IMR-90 (cell line): ENCODE measurements at regions not wholly inside any gene's neighbourhood (a gene's known extent, or its start where the extent isn't known, plus 50 kb on each side); places are given as distances from the start of the nearest gene placed in this dataset.

Source experiments
- ATAC-seq: fragments of 200-7000 bp; cut with Tn5 transposase; 2 replicates; pipeline ENCODE4 v1.9.1; 2020; ENCODE audit warnings: low read depth, mild to moderate bottlenecking, moderate library complexity
- BruUV-seq: library from RNA; stranded (reverse); fragments of 400-500 nt; replicated peaks from 2 replicates; lab custom pipeline; 2021; lab: Mats Ljungman, UMichigan
- CTCF ChIA-PET: fragments of 300-600 bp; formaldehyde crosslinking; extraction: SDS; loops from one replicate; lab custom pipeline; 2021; ENCODE audit warnings: antibody characterized with exemption; lab: Yijun Ruan, JAX
- POLR2A ChIA-PET: fragments of 300-600 bp; sonication (Branson Sonifier 250); formaldehyde crosslinking; loops from one replicate; lab custom pipeline; 2022; ENCODE audit warnings: antibody characterized with exemption; ENCODE audit not compliant: unreplicated experiment; lab: Charles Lee
- DNase-seq: peaks from one replicate; pipeline ENCODE4 v3.0.0; 2013
- H2AFZ ChIP-seq: replicated peaks from 2 replicates; pipeline ENCODE3; 2013; ENCODE audit warnings: low read length, mild to moderate bottlenecking; ENCODE audit not compliant: poor library complexity
- H2AK5ac ChIP-seq: 2 replicates; pipeline ENCODE4 v1.6.1; 2013; ENCODE audit warnings: low read depth, low read length, inconsistent platforms
- H2AK9ac ChIP-seq: replicated peaks from 2 replicates; pipeline ENCODE3; 2013; ENCODE audit warnings: mild to moderate bottlenecking, low read depth, low read length, moderate library complexity; ENCODE audit not compliant: poor library complexity
- H2BK120ac ChIP-seq: 2 replicates; pipeline ENCODE4 v1.6.1; 2013; ENCODE audit warnings: low read depth, low read length, inconsistent platforms
- H2BK15ac ChIP-seq: 3 replicates; pipeline ENCODE4 v1.6.1; 2013; ENCODE audit warnings: low read depth, low read length, inconsistent platforms
- H2BK20ac ChIP-seq: 2 replicates; pipeline ENCODE4 v1.6.1; 2013; ENCODE audit warnings: low read depth, mild to moderate bottlenecking, inconsistent platforms, low read length, moderate library complexity
- H2BK5ac ChIP-seq: 2 replicates; pipeline ENCODE4 v1.6.1; 2013; ENCODE audit warnings: mild to moderate bottlenecking, low read depth, low read length, inconsistent platforms; ENCODE audit not compliant: poor library complexity, severe bottlenecking
- H3K14ac ChIP-seq: replicated peaks from 2 replicates; pipeline ENCODE4 v1.6.1; 2013; ENCODE audit warnings: low read depth, low read length, inconsistent platforms
- H3K18ac ChIP-seq: 2 replicates; pipeline ENCODE4 v1.6.1; 2013; ENCODE audit warnings: low read depth, low read length, control low read depth
- H3K23ac ChIP-seq: 2 replicates; pipeline ENCODE4 v1.6.1; 2013; ENCODE audit warnings: low read depth, low read length, inconsistent platforms
- H3K27ac ChIP-seq: 2 replicates; pipeline ENCODE4 v1.5.1; 2013; ENCODE audit warnings: mild to moderate bottlenecking, control low read depth, low read length; ENCODE audit not compliant: insufficient read depth
- H3K27me3 ChIP-seq: 2 replicates; pipeline ENCODE4 v1.6.1; 2013; ENCODE audit warnings: low read length; ENCODE audit not compliant: control insufficient read depth, insufficient read depth
- H3K36me3 ChIP-seq: 2 replicates; pipeline ENCODE4 v1.6.1; 2013; ENCODE audit warnings: low read length, mixed read lengths; ENCODE audit not compliant: control insufficient read depth, insufficient read depth
- H3K4ac ChIP-seq: 2 replicates; pipeline ENCODE4 v1.6.1; 2013; ENCODE audit warnings: low read depth, low read length, inconsistent platforms
- H3K4me1 ChIP-seq: 2 replicates; pipeline ENCODE4 v1.6.1; 2013; ENCODE audit warnings: low read length, mixed read lengths; ENCODE audit not compliant: control insufficient read depth, insufficient read depth
- H3K4me2 ChIP-seq: 2 replicates; pipeline ENCODE4 v1.6.1; 2013; ENCODE audit warnings: low read depth, mild to moderate bottlenecking, control low read depth, low read length, moderate library complexity
- H3K4me3 ChIP-seq: 2 replicates; pipeline ENCODE4 v1.5.1; 2013; ENCODE audit warnings: low read depth, mild to moderate bottlenecking, control low read depth, low read length, moderate library complexity; ENCODE audit not compliant: insufficient read depth
- H3K56ac ChIP-seq: 2 replicates; pipeline ENCODE4 v1.6.1; 2013; ENCODE audit warnings: low read length, inconsistent platforms; ENCODE audit not compliant: insufficient read depth; ENCODE audit errors: extremely low read depth
- H3K79me1 ChIP-seq, 2 experiments: 2 replicates each; pipeline ENCODE4 v1.6.1; 2013; ENCODE audit warnings: low read length in 2 of 2, inconsistent platforms in 1 of 2, low read depth in 1 of 2
- H3K9ac ChIP-seq: 2 replicates; pipeline ENCODE4 v1.6.1; 2013; ENCODE audit warnings: low read depth, low read length, control low read depth
- H3K9me1 ChIP-seq: 2 replicates; pipeline ENCODE4 v1.6.1; 2013; ENCODE audit warnings: low read length, inconsistent platforms; ENCODE audit not compliant: insufficient read depth
- H3K9me3 ChIP-seq: 2 replicates; pipeline ENCODE4 v1.6.1; 2013; ENCODE audit warnings: low read length; ENCODE audit not compliant: control insufficient read depth, insufficient read depth
- H4K20me1 ChIP-seq: 2 replicates; pipeline ENCODE4 v1.6.1; 2013; ENCODE audit warnings: low read length, inconsistent platforms; ENCODE audit not compliant: insufficient read depth
- H4K5ac ChIP-seq: 2 replicates; pipeline ENCODE4 v1.6.1; 2013; ENCODE audit warnings: mild to moderate bottlenecking, low read depth, low read length, control low read depth
- H4K8ac ChIP-seq, 2 experiments: 2 replicates each; pipeline ENCODE4 v1.6.1; 2013; ENCODE audit warnings: low read depth in 2 of 2, low read length in 2 of 2, control low read depth in 1 of 2, inconsistent platforms in 1 of 2
- H4K91ac ChIP-seq: 2 replicates; pipeline ENCODE4 v1.6.1; 2013; ENCODE audit warnings: low read depth, low read length, inconsistent platforms; ENCODE audit not compliant: insufficient read depth
- BHLHE40 ChIP-seq: fragments of 150-350 bp; IDR thresholded peaks from 2 replicates; pipeline ENCODE4 v1.6.1; 2016; ENCODE audit warnings: mild to moderate bottlenecking, low read depth, low read length
- CHD1 ChIP-seq: IDR thresholded peaks from 2 replicates; pipeline ENCODE4 v1.6.1; 2012; ENCODE audit warnings: low read depth, low read length, improper control_type of control experiment
- FOS ChIP-seq: fragments of 150-350 bp; IDR thresholded peaks from 2 replicates; pipeline ENCODE4 v1.6.1; 2016; ENCODE audit warnings: low read depth, low read length
- MAZ ChIP-seq: IDR thresholded peaks from 2 replicates; pipeline ENCODE4 v1.6.1; 2012; ENCODE audit warnings: low read depth, mild to moderate bottlenecking, low read length, improper control_type of control experiment, moderate library complexity, borderline replicate concordance
- MXI1 ChIP-seq: IDR thresholded peaks from 2 replicates; pipeline ENCODE4 v1.6.1; 2012; ENCODE audit warnings: low read depth, mild to moderate bottlenecking, low read length, moderate library complexity, borderline replicate concordance
- NFE2L2 ChIP-seq: fragments of 150-350 bp; IDR thresholded peaks from 2 replicates; pipeline ENCODE4 v1.6.1; 2016; ENCODE audit warnings: low read depth, mild to moderate bottlenecking, low read length
- RAD21 ChIP-seq: IDR thresholded peaks from 2 replicates; pipeline ENCODE4 v1.6.1; 2012; ENCODE audit warnings: low read length, improper control_type of control experiment
- RCOR1 ChIP-seq: IDR thresholded peaks from 2 replicates; pipeline ENCODE4 v1.6.1; 2012; ENCODE audit warnings: mild to moderate bottlenecking, low read length, improper control_type of control experiment; ENCODE audit not compliant: insufficient replicate concordance
- RFX5 ChIP-seq: IDR thresholded peaks from 2 replicates; pipeline ENCODE4 v1.8.0; 2012; ENCODE audit warnings: low read depth, mild to moderate bottlenecking, low read length, moderate library complexity
- USF2 ChIP-seq: fragments of 150-350 bp; IDR thresholded peaks from 2 replicates; pipeline ENCODE4 v1.6.1; 2017; ENCODE audit warnings: mild to moderate bottlenecking, antibody characterized with exemption, low read length, low read depth
- WGBS, 2 experiments: methylation state at CpG; one replicate each; pipeline versions ENCODE4 v1.1.5 to v1.1.7; 2013; ENCODE audit warnings: missing lambda C conversion rate in 2 of 2; ENCODE audit not compliant: insufficient read length in 1 of 2; ENCODE audit errors: extremely low coverage in 2 of 2; 5-methylcytosine and 5-hydroxymethylcytosine counted together
- dilution Hi-C: fragments of 300-500 bp; cut with HindIII; formaldehyde crosslinking; loops from one replicate; pipeline ENCODE4 v1.14.3; 2018; ENCODE audit warnings: low sequenced_read_pairs; ENCODE audit not compliant: unreplicated experiment
- in situ Hi-C: fragments of 300-500 bp; cut with MboI; formaldehyde crosslinking; loops from 3 replicates; pipeline ENCODE4 v1.14.3; 2019; ENCODE audit warnings: low sequenced_read_pairs, inconsistent platforms, mixed read lengths
- intact Hi-C: fragments of 100-400 bp; cut with micrococcal nuclease; formaldehyde crosslinking; loops from 2 replicates; pipeline ENCODE4 v1.10.0; 2022
- TF ChIP-seq, protein P1 (sequence below): fragments of 150-350 bp; IDR thresholded peaks from 2 replicates; pipeline ENCODE4 v1.6.1; 2016; ENCODE audit warnings: low read depth, mild to moderate bottlenecking, low read length, moderate library complexity, borderline replicate concordance

- H4K8ac ChIP-seq: no peak overlapping the region
- no peak overlapping the region for H2BK5ac ChIP-seq
- H3K4ac ChIP-seq: no peak overlapping the region
- ChIA-PET CTCF (interaction anchor here (0.6 to 1.0 kb wide), 2 partner anchors 8 to 710 kb away, joined by 3 read pairs; no protein-coding TSS in a partner anchor), POLR2A (no interaction called here)
- no peak overlapping the region for H2AFZ ChIP-seq
- no peaks in the 10 kb centered on the region for H3K27me3 ChIP-seq
- dilution Hi-C loops: loop anchor here (25.0 kb wide), 1 partner anchor 247 kb away; no protein-coding TSS in a partner anchor
- peaks cover 3% of the 10 kb centered on the region for H3K9me3 ChIP-seq
- H2BK15ac ChIP-seq: no peak overlapping the region
- no peak overlapping the region for H2AK5ac ChIP-seq
- H3K56ac ChIP-seq: no peak overlapping the region
- ATAC-seq: no peak
- in situ Hi-C loops: no loop called here
- no peaks in the 10 kb centered on the region for H4K20me1 ChIP-seq
- intact Hi-C loops: no loop called here
- H2BK20ac ChIP-seq: no peak overlapping the region
- no peak overlapping the region for H3K4me3 ChIP-seq
- no peak overlapping the region for H3K18ac ChIP-seq
- H3K23ac ChIP-seq: no peak overlapping the region
- no peak for DNase-seq
- H3K14ac ChIP-seq: no peak overlapping the region
- H3K9ac ChIP-seq: no peak overlapping the region
- no peaks in the 10 kb centered on the region for H3K79me1 ChIP-seq
- H3K27ac ChIP-seq: no peak overlapping the region
- no peak overlapping the region for H3K4me2 ChIP-seq
- H4K91ac ChIP-seq: no peak overlapping the region
- WGBS, 2 experiments: 100% methylated on average over 1 of the region's 2 CpGs; no CpG with 5 or more reads in 1 of the 2 experiments
- no TSS peak for BruUV-seq
- H2BK120ac ChIP-seq: no peak overlapping the region
- H3K36me3 ChIP-seq: no peaks in the 10 kb centered on the region
- no peak overlapping the region for H4K5ac ChIP-seq
- H3K4me1 ChIP-seq: no peaks in the 10 kb centered on the region
- no peak overlapping the region for H2AK9ac ChIP-seq
- no peak for TF ChIP-seq NFE2L2
- TF ChIP-seq BHLHE40: no peak
- TF ChIP-seq FOS: no peak
- no peak for TF ChIP-seq MAZ
- TF ChIP-seq, protein P1, sequence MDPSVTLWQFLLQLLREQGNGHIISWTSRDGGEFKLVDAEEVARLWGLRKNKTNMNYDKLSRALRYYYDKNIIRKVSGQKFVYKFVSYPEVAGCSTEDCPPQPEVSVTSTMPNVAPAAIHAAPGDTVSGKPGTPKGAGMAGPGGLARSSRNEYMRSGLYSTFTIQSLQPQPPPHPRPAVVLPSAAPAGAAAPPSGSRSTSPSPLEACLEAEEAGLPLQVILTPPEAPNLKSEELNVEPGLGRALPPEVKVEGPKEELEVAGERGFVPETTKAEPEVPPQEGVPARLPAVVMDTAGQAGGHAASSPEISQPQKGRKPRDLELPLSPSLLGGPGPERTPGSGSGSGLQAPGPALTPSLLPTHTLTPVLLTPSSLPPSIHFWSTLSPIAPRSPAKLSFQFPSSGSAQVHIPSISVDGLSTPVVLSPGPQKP: no peak
- no peak for TF ChIP-seq CHD1
- TF ChIP-seq RFX5: no peak
- TF ChIP-seq MXI1: no peak
- no peak for TF ChIP-seq RAD21
- no peak for TF ChIP-seq RCOR1
- no peak for TF ChIP-seq USF2
- peaks cover 6% of the 10 kb centered on the region; the same call in 1 of the 2 replicates for H3K9me1 ChIP-seq
Measured at GRCh38 chr1:178039891-178040290, 54.0 kb upstream of the RASAL2 start.
